ENCODE measurements at regions not wholly inside any gene's neighbourhood (a gene's known extent, or its start where the extent isn't known, plus 50 kb on each side); places are given as distances from the start of the nearest gene placed in this dataset.

DNA sequence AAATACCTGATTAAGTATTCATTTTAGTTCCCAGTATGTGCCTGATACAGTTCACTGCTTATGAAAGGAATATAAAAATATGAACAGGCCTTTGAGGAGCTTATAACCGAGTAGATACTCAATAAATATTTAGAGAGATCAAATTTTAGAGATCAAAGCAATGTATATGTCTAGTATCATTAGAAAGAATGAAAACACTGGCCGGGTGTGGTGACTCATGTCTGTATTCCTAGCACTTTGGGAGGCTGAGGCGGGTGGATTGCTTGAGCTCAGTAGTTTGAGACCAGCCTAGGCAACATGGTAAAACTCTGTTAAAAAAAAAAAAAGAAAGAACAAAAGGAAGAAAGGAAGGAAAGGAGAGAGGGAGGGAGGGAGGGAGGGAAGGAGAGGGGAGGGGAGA is 113.2 kb upstream of the EEA1 start:
- CTCF ChIA-PET: no interaction called here
- no peak for DNase-seq

DNA sequence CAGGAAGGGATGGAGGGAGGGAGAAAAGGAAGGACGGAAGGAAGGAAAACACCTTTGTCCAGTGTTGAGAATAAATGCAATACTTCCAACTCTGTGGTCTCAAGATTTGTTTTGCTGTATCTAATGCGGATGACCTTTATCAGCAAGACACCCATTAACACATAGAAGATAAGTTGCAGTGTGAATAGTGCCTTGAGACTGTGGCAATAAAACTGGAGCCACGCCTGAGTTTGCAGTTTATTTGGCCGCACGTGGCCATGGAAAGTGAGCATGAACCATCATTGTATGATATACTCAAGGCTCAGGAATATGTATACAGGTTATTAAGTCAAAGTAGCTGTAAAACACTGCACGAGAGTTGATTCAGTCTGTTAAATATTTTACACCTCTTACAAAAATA is 113.6 kb upstream of the EEA1 start:
- Histone ChIP-seq H3K27me3 (ENCODE audit: insufficient read depth) (no peaks in the 10 kb centered on the region), H3K36me3 (replicated peaks in 1 of 2; ENCODE audit: control insufficient read depth in 1 of 2, insufficient read depth in 2 of 2, low read length in 1 of 2) (no peaks in the 10 kb centered on the region), H3K4me3 (ENCODE audit: low read depth in 2 of 2, low read length in 1 of 2) (no peak overlapping the region), H3K4me1 (ENCODE audit: control insufficient read depth in 1 of 2, insufficient read depth in 2 of 2, low read depth in 1 of 2, low read length in 1 of 2) (no peaks in the 10 kb centered on the region), H3K79me2 (ENCODE audit: insufficient read depth) (no peaks in the 10 kb centered on the region), H3K4me2 (no peak overlapping the region), H3K9ac (no peak overlapping the region), H3K9me3 (no peaks in the 10 kb centered on the region), H3K9me2 (no peaks in the 10 kb centered on the region), H3K27ac (ENCODE audit: low read depth in 2 of 2, low read length in 1 of 2) (no peak overlapping the region), H2AFZ (ENCODE audit: low read depth) (no peak overlapping the region), H4K20me1 (ENCODE audit: insufficient read depth) (no peaks in the 10 kb centered on the region), H3F3A (replicated peaks; ENCODE audit: insufficient read depth) (no peaks in the 10 kb centered on the region)
- DNase-seq: no peak
- 90% methylated on average over 6 of the region's 6 CpGs for WGBS (ENCODE audit: low lambda C conversion rate)
- ChIA-PET CTCF (no interaction called here), POLR2A (no interaction called here)
- no peak for TF ChIP-seq EZH2phosphoT487 (IDR thresholded peaks at IDR 0.05; ENCODE audit: borderline replicate concordance, low read depth)
- TF ChIP-seq, protein P1, sequence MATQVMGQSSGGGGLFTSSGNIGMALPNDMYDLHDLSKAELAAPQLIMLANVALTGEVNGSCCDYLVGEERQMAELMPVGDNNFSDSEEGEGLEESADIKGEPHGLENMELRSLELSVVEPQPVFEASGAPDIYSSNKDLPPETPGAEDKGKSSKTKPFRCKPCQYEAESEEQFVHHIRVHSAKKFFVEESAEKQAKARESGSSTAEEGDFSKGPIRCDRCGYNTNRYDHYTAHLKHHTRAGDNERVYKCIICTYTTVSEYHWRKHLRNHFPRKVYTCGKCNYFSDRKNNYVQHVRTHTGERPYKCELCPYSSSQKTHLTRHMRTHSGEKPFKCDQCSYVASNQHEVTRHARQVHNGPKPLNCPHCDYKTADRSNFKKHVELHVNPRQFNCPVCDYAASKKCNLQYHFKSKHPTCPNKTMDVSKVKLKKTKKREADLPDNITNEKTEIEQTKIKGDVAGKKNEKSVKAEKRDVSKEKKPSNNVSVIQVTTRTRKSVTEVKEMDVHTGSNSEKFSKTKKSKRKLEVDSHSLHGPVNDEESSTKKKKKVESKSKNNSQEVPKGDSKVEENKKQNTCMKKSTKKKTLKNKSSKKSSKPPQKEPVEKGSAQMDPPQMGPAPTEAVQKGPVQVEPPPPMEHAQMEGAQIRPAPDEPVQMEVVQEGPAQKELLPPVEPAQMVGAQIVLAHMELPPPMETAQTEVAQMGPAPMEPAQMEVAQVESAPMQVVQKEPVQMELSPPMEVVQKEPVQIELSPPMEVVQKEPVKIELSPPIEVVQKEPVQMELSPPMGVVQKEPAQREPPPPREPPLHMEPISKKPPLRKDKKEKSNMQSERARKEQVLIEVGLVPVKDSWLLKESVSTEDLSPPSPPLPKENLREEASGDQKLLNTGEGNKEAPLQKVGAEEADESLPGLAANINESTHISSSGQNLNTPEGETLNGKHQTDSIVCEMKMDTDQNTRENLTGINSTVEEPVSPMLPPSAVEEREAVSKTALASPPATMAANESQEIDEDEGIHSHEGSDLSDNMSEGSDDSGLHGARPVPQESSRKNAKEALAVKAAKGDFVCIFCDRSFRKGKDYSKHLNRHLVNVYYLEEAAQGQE (IDR thresholded peaks at IDR 0.05; ENCODE audit: low read depth, low read length): no peak
- TF ChIP-seq EP300 (IDR thresholded peaks at IDR 0.05; ENCODE audit: borderline replicate concordance in 1 of 2, low read depth in 1 of 2, low read length in 1 of 2): no peak
- no peak for TF ChIP-seq SMC3 (IDR thresholded peaks at IDR 0.05; ENCODE audit: low read depth, low read length)
- TF ChIP-seq, protein P2, sequence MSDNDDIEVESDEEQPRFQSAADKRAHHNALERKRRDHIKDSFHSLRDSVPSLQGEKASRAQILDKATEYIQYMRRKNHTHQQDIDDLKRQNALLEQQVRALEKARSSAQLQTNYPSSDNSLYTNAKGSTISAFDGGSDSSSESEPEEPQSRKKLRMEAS (IDR thresholded peaks at IDR 0.05; ENCODE audit: low read depth): no peak
- TF ChIP-seq RFX5 (IDR thresholded peaks at IDR 0.05; ENCODE audit: low read length): no peak
- TF ChIP-seq TCF12 (IDR thresholded peaks at IDR 0.05): no peak
- TF ChIP-seq RCOR1 (IDR thresholded peaks at IDR 0.05; ENCODE audit: low read length): no peak
- TF ChIP-seq RAD21 (IDR thresholded peaks at IDR 0.05; ENCODE audit: low read length): no peak
- TF ChIP-seq TEAD4 (IDR thresholded peaks at IDR 0.05; ENCODE audit: borderline replicate concordance, insufficient read depth): no peak
- no peak for TF ChIP-seq JUND (IDR thresholded peaks at IDR 0.05)
- TF ChIP-seq ELF1 (IDR thresholded peaks at IDR 0.05): no peak
- TF ChIP-seq POLR2AphosphoS5 (IDR thresholded peaks at IDR 0.05; ENCODE audit: low read depth, low read length): no peak
- TF ChIP-seq, protein P3, sequence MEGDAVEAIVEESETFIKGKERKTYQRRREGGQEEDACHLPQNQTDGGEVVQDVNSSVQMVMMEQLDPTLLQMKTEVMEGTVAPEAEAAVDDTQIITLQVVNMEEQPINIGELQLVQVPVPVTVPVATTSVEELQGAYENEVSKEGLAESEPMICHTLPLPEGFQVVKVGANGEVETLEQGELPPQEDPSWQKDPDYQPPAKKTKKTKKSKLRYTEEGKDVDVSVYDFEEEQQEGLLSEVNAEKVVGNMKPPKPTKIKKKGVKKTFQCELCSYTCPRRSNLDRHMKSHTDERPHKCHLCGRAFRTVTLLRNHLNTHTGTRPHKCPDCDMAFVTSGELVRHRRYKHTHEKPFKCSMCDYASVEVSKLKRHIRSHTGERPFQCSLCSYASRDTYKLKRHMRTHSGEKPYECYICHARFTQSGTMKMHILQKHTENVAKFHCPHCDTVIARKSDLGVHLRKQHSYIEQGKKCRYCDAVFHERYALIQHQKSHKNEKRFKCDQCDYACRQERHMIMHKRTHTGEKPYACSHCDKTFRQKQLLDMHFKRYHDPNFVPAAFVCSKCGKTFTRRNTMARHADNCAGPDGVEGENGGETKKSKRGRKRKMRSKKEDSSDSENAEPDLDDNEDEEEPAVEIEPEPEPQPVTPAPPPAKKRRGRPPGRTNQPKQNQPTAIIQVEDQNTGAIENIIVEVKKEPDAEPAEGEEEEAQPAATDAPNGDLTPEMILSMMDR (IDR thresholded peaks at IDR 0.05): no peak
- TF ChIP-seq, protein P4, sequence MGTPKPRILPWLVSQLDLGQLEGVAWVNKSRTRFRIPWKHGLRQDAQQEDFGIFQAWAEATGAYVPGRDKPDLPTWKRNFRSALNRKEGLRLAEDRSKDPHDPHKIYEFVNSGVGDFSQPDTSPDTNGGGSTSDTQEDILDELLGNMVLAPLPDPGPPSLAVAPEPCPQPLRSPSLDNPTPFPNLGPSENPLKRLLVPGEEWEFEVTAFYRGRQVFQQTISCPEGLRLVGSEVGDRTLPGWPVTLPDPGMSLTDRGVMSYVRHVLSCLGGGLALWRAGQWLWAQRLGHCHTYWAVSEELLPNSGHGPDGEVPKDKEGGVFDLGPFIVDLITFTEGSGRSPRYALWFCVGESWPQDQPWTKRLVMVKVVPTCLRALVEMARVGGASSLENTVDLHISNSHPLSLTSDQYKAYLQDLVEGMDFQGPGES (IDR thresholded peaks at IDR 0.05; ENCODE audit: low read depth, low read length): no peak
- TF ChIP-seq, protein P5, sequence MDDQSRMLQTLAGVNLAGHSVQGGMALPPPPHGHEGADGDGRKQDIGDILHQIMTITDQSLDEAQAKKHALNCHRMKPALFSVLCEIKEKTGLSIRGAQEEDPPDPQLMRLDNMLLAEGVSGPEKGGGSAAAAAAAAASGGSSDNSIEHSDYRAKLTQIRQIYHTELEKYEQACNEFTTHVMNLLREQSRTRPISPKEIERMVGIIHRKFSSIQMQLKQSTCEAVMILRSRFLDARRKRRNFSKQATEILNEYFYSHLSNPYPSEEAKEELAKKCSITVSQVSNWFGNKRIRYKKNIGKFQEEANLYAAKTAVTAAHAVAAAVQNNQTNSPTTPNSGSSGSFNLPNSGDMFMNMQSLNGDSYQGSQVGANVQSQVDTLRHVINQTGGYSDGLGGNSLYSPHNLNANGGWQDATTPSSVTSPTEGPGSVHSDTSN (IDR thresholded peaks at IDR 0.05): no peak
- no peak for TF ChIP-seq SIN3A (IDR thresholded peaks at IDR 0.05; ENCODE audit: borderline replicate concordance, low read depth, low read length)
- TF ChIP-seq FOXJ3 (CRISPR knock-in tag; IDR thresholded peaks at IDR 0.05): no peak
- no peak for TF ChIP-seq FOSL2 (IDR thresholded peaks at IDR 0.05; ENCODE audit: borderline replicate concordance, low read depth)

More for the DNA sequence above, 113.2 kb upstream of the EEA1 start:
- POLR2A ChIA-PET: no interaction called here
- H3K79me2 ChIP-seq (ENCODE audit: insufficient read depth): no peaks in the 10 kb centered on the region
- no peaks in the 10 kb centered on the region for H3K4me1 ChIP-seq (ENCODE audit: control insufficient read depth in 1 of 2, insufficient read depth in 2 of 2, low read depth in 1 of 2, low read length in 1 of 2)
- TF ChIP-seq JUND (IDR thresholded peaks at IDR 0.05): peak; percentile 6; the same call in 1 of the 2 replicates
- TF ChIP-seq GABPA (IDR thresholded peaks at IDR 0.05; ENCODE audit: low read depth): no peak
- peak; percentile 43; the same call in 1 of the 2 replicates for TF ChIP-seq TCF12 (IDR thresholded peaks at IDR 0.05)
- no peaks in the 10 kb centered on the region for H3K27me3 ChIP-seq (ENCODE audit: insufficient read depth)
- no peaks in the 10 kb centered on the region for H3F3A ChIP-seq (replicated peaks; ENCODE audit: insufficient read depth)
- H3K4me2 ChIP-seq: no peak overlapping the region
- no peaks in the 10 kb centered on the region for H3K36me3 ChIP-seq (replicated peaks in 1 of 2; ENCODE audit: control insufficient read depth in 1 of 2, insufficient read depth in 2 of 2, low read length in 1 of 2)
- no peaks in the 10 kb centered on the region for H4K20me1 ChIP-seq (ENCODE audit: insufficient read depth)
- 51% methylated on average over 3 of the region's 3 CpGs for WGBS (ENCODE audit: low lambda C conversion rate)
- no peaks in the 10 kb centered on the region for H3K9me3 ChIP-seq
- H2AFZ ChIP-seq (ENCODE audit: low read depth): no peak overlapping the region
- no peak overlapping the region for H3K9ac ChIP-seq
- H3K4me3 ChIP-seq (ENCODE audit: low read depth in 2 of 2, low read length in 1 of 2): no peak overlapping the region
- H3K9me2 ChIP-seq: no peaks in the 10 kb centered on the region
- H3K27ac ChIP-seq (ENCODE audit: low read depth in 2 of 2, low read length in 1 of 2): no peak overlapping the region

All from SK-N-SH (cell line).